GM23338 (cell line): ENCODE measurements at regions not wholly inside any gene's neighbourhood (a gene's known extent, or its start where the extent isn't known, plus 50 kb on each side); places are given as distances from the start of the nearest gene placed in this dataset.

Experiments used
- ATAC-seq: fragments of 200-7000 bp; cut with Tn5 transposase; 3 replicates; pipeline ENCODE4 v1.9.1; 2020
- DNase-seq: peaks from one replicate; pipeline ENCODE4 v3.0.0-alpha.2; 2015; ENCODE audit warnings: low spot score
- H2AFZ ChIP-seq: fragments of 200-600 bp; sonication (generic); 2 replicates; pipeline ENCODE4 v1.8.0; 2016; ENCODE audit warnings: antibody characterized with exemption, mild to moderate bottlenecking, moderate library complexity
- H3F3A ChIP-seq: fragments of 200-600 bp; sonication (generic); replicated peaks from 2 replicates; pipeline ENCODE4 v1.8.0; 2017; ENCODE audit warnings: antibody characterized with exemption, mixed run types, low read depth
- H3K27ac ChIP-seq: fragments of 200-600 bp; sonication (generic); 2 replicates; pipeline ENCODE4 v1.6.1; 2016; ENCODE audit warnings: low read depth
- H3K27me3 ChIP-seq: fragments of 200-600 bp; sonication (generic); 2 replicates; pipeline ENCODE4 v1.8.0; 2016; ENCODE audit warnings: mild to moderate bottlenecking, mixed run types, moderate library complexity; ENCODE audit not compliant: insufficient read depth
- H3K36me3 ChIP-seq: fragments of 200-600 bp; sonication (generic); 2 replicates; pipeline ENCODE4 v1.8.0; 2016; ENCODE audit warnings: mild to moderate bottlenecking; ENCODE audit not compliant: insufficient read depth
- H3K4me1 ChIP-seq: fragments of 200-600 bp; sonication (generic); 2 replicates; pipeline ENCODE4 v1.8.0; 2016; ENCODE audit warnings: mild to moderate bottlenecking, moderate library complexity; ENCODE audit not compliant: insufficient read depth
- H3K4me2 ChIP-seq: fragments of 200-600 bp; sonication (generic); 2 replicates; pipeline ENCODE4 v1.7.1; 2017; ENCODE audit warnings: mixed run types
- H3K4me3 ChIP-seq: fragments of 200-600 bp; sonication (generic); 2 replicates; pipeline ENCODE4 v1.6.1; 2016; ENCODE audit warnings: mixed run types
- H3K79me2 ChIP-seq: fragments of 200-600 bp; sonication (generic); replicated peaks from 2 replicates; pipeline ENCODE4 v1.8.0; 2017; ENCODE audit warnings: mild to moderate bottlenecking; ENCODE audit not compliant: insufficient read depth
- H3K9me2 ChIP-seq: fragments of 200-600 bp; sonication (generic); 2 replicates; pipeline ENCODE4 v1.8.0; 2017; ENCODE audit not compliant: insufficient read depth
- H4K20me1 ChIP-seq: fragments of 200-600 bp; sonication (generic); replicated peaks from 2 replicates; pipeline ENCODE4 v1.8.0; 2017; ENCODE audit warnings: mild to moderate bottlenecking; ENCODE audit not compliant: insufficient read depth
- H3K27ac Mint-ChIP-seq: 2 replicates; pipeline ENCODE4 v1.8.0; 2020; ENCODE audit warnings: inconsistent platforms, mild to moderate bottlenecking, moderate library complexity, mixed read lengths
- H3K27me3 Mint-ChIP-seq: 3 replicates; pipeline ENCODE4 v1.8.0; 2022; ENCODE audit warnings: low read depth, mild to moderate bottlenecking, moderate library complexity, mixed read lengths, inconsistent platforms; ENCODE audit not compliant: insufficient read depth, poor library complexity
- H3K36me3 Mint-ChIP-seq: 3 replicates; pipeline ENCODE4 v1.8.0; 2021; ENCODE audit warnings: low read depth, mild to moderate bottlenecking, inconsistent platforms, moderate library complexity, mixed read lengths
- H3K4me1 Mint-ChIP-seq: 3 replicates; pipeline ENCODE4 v1.8.0; 2020; ENCODE audit warnings: mild to moderate bottlenecking, inconsistent platforms, mixed read lengths
- H3K4me3 Mint-ChIP-seq: 3 replicates; pipeline ENCODE4 v1.8.0; 2021; ENCODE audit warnings: moderate library complexity, mild to moderate bottlenecking, inconsistent platforms, mixed read lengths
- H3K9me3 Mint-ChIP-seq: 3 replicates; pipeline ENCODE4 v1.8.0; 2020; ENCODE audit warnings: moderate library complexity, mild to moderate bottlenecking, inconsistent platforms, mixed read lengths
- CREB1 ChIP-seq: fragments of 250-450 bp; sonication (Bioruptor Pico); IDR thresholded peaks from 2 replicates; pipeline ENCODE4 v1.5.0; 2020; ENCODE audit warnings: low read depth, mild to moderate bottlenecking, moderate library complexity
- CTCF ChIP-seq, 2 experiments: fragments of 200-600 bp in 1 of 2; sonication (generic) in 1 of 2; conservative IDR thresholded peaks; 2 replicates each; pipeline versions ENCODE4 v1.5.1 to v1.6.1; 2016 to 2017; ENCODE audit warnings: antibody characterized with exemption in 2 of 2, low read depth in 2 of 2, mild to moderate bottlenecking in 2 of 2, moderate library complexity in 1 of 2
- ETS1 ChIP-seq: IDR thresholded peaks from 2 replicates; pipeline ENCODE4 v1.6.1; 2016; ENCODE audit warnings: antibody characterized with exemption
- EZH2 ChIP-seq: fragments of 200-600 bp; sonication (generic); IDR thresholded peaks from one replicate; pipeline ENCODE4 v1.8.0; 2017; ENCODE audit warnings: antibody characterized with exemption, mild to moderate bottlenecking, low read depth; ENCODE audit not compliant: unreplicated experiment
- EZH2phosphoT487 ChIP-seq: fragments of 200-600 bp; sonication (generic); IDR thresholded peaks from one replicate; pipeline ENCODE4 v1.8.1; 2018; ENCODE audit warnings: antibody characterized with exemption; ENCODE audit not compliant: unreplicated experiment
- JUNB ChIP-seq: IDR thresholded peaks from one replicate; pipeline ENCODE4 v1.6.1; 2016; ENCODE audit warnings: antibody characterized with exemption; ENCODE audit not compliant: unreplicated experiment
- NANOG ChIP-seq: IDR thresholded peaks from 2 replicates; pipeline ENCODE4 v1.6.1; 2016; ENCODE audit warnings: antibody characterized with exemption, borderline replicate concordance
- POLR2AphosphoS5 ChIP-seq: IDR thresholded peaks from 2 replicates; pipeline ENCODE4 v1.6.1; 2016; ENCODE audit warnings: antibody characterized with exemption, low read depth
- REST ChIP-seq: IDR thresholded peaks from one replicate; pipeline ENCODE4 v1.6.1; 2018; ENCODE audit warnings: antibody characterized with exemption; ENCODE audit not compliant: unreplicated experiment
- STAT1 ChIP-seq: IDR thresholded peaks from one replicate; pipeline ENCODE4 v1.6.1; 2016; ENCODE audit warnings: antibody characterized with exemption; ENCODE audit not compliant: unreplicated experiment
- ZNF114 ChIP-seq: fragments of 250-450 bp; sonication (Bioruptor Pico); IDR thresholded peaks from 2 replicates; pipeline ENCODE4 v1.5.0; 2020; ENCODE audit warnings: mild to moderate bottlenecking, moderate library complexity
- ZNF331 ChIP-seq: fragments of 250-450 bp; sonication (Bioruptor Pico); IDR thresholded peaks from 2 replicates; pipeline ENCODE4 v1.5.0; 2020; ENCODE audit warnings: low read depth, mild to moderate bottlenecking, moderate library complexity
- ZNF462 ChIP-seq: fragments of 250-450 bp; sonication (Bioruptor Pico); IDR thresholded peaks from 2 replicates; pipeline ENCODE4 v1.5.0; 2020; ENCODE audit warnings: mild to moderate bottlenecking, moderate library complexity

GRCh38 chr14:48874711-48875110 lies 711.5 kb downstream of the RPS29 start:
- ATAC-seq = no peak
- no peak overlapping the region for H3K27ac Mint-ChIP-seq

More at GRCh38 chr14:48874711-48875110, 711.5 kb downstream of the RPS29 start:
- H3K9me2 ChIP-seq = no peaks in the 10 kb centered on the region
- H3K27me3 Mint-ChIP-seq = no peaks in the 10 kb centered on the region
- H3K36me3 ChIP-seq = no peaks in the 10 kb centered on the region
- H3K27ac ChIP-seq = no peak overlapping the region
- no peaks in the 10 kb centered on the region for H3K79me2 ChIP-seq
- no peaks in the 10 kb centered on the region for H3K9me3 Mint-ChIP-seq
- no peaks in the 10 kb centered on the region for H3K4me1 ChIP-seq
- H3K36me3 Mint-ChIP-seq = no peaks in the 10 kb centered on the region
- no peak overlapping the region for H3K4me3 Mint-ChIP-seq
- H3K27me3 ChIP-seq = no peaks in the 10 kb centered on the region
- no peak for DNase-seq
- TF ChIP-seq JUNB (no peak), POLR2AphosphoS5 (no peak), ZNF331 (no peak), CREB1 (no peak), EZH2phosphoT487 (no peak), EZH2 (no peak), ETS1 (no peak), CTCF (conservative IDR thresholded peaks at IDR 0.05; ENCODE audit: low read depth in 2 of 2) (no peak), NANOG (no peak), REST (no peak), STAT1 (no peak), ZNF462 (CRISPR knock-in tag) (no peak), ZNF114 (CRISPR knock-in tag) (no peak)
- H2AFZ ChIP-seq = no peak overlapping the region
- no peaks in the 10 kb centered on the region for H3F3A ChIP-seq
- no peak overlapping the region for H3K4me2 ChIP-seq
- no peaks in the 10 kb centered on the region for H3K4me1 Mint-ChIP-seq
- H3K4me3 ChIP-seq = no peak overlapping the region
- H4K20me1 ChIP-seq = no peaks in the 10 kb centered on the region
